ENCODE measurements at regions not wholly inside any gene's neighbourhood (a gene's known extent, or its start where the extent isn't known, plus 50 kb on each side); places are given as distances from the start of the nearest gene placed in this dataset.

- TF ChIP-seq POLR2A (IDR thresholded peaks at IDR 0.05; ENCODE audit: extremely low read depth, insufficient read length) (no peak), MAX (IDR thresholded peaks at IDR 0.05; ENCODE audit: low read depth, low read length) (no peak)
Measured at GRCh38 chr6:29232725-29233124, 62.0 kb downstream of the OR2J2 start.

Data from NB4 (cell line).